GM19468 (cell line): ENCODE measurements at regions not wholly inside any gene's neighbourhood (a gene's known extent, or its start where the extent isn't known, plus 50 kb on each side); places are given as distances from the start of the nearest gene placed in this dataset.

ENCODE experiments used
- ATAC-seq: cut with Tn5 transposase; IDR thresholded peaks from one replicate; pipeline ENCODE4 v1.9.1; 2021; ENCODE audit warnings: mild to moderate bottlenecking, moderate library complexity, moderate number of reproducible peaks; ENCODE audit not compliant: unreplicated experiment; ENCODE audit errors: extremely low read depth

DNA sequence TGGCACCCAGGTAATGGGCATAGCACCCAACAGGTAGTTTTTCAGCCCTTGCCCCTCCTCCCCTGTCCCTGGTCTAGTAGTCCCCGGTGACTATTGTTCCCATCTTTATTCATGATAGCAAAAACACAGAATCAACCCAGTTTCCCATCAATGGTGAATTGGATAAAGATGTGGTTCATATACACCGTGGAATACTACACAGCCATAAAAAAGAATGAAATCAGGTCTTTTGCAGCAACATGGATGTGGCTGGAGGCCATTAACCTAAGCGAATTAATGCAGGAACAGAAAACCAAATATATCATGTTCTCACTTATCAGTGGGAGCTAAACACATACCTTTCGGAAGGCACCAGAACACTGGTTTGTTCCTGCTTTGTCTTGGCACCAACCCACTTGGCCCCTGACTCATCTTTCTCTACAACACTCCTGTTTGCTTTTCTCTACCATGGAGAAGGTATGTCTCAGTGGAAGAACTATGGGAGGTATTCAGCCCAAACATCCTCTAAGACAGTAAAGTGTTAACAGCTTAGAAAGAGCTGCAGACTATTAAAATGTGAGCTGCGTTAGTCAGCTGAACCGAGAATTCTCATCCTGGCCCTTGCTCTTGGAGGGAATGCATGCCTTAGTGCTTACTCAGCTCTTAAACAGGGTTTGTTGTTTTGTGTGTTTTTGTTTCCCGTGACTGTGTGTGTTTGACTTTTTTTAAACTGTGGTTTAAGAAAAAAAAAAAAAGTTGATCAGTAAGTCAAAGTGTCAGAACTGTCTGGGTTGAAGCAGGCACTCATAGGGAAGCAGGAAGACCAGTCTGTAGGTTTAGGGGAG, 203.0 kb downstream of the TOMM20 start:
- no peak for ATAC-seq

DNA sequence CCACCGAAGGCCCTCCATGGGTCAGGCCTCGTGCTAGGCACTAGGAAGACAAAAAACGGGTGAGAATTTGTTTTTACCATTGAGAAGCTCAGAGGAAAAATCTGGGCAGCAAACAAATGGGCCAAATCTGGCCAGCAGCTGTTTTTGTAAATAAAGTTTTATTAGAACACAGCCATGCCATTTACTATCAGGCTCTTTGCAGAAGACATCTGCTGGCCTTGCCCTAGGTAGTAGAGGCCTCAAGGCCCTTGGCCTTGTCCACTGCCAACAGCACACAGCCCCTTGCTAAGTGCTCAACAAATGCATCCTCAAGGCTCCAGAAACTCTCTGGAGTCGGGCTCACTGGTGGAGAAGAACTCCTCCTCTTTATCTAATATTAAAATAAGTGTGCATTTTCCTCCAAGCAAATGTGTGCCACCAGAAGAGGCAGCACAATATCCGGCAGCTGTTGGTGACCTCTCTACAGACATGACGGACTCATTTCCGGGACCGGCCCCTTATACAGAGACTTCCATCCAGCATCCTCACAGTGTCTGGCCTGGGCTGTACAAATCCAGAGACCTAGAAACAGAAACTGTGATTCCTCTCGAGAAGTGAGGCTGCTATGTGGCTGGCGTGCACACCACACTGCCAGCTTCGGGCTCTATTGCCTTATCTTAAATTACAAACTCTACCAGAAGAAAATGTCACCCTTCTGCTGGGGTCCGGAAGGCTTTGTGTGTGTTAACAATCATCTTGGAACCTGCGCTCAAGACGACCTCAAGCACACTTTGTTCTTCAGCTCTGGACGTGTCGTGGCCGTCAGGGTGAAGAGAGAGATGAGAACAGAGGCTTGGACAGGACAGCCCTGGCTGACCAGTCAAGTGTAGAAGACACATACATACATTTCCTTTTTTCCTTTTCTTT, 203.9 kb downstream of the TOMM20 start:
- ATAC-seq = no peak

DNA sequence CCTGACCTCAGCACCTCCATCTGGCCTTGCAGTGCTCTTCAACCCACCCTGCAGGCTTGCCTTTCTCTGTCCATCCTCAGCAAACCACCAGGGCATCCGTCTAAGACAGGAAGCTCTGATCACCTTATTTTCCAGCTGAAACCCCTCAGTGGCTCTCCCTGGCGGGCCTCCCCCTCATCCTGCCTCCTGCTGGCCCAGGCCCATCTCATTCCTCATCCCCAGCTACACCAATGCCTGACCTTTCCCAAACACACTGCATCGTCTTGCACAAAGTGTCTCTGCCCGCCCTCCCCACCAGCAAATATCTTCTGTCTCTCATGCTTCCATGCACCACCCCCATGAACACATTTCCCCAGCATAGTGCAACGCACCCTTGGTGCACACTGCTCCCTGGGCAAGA, 205.0 kb downstream of the TOMM20 start:
- no peak for ATAC-seq

DNA sequence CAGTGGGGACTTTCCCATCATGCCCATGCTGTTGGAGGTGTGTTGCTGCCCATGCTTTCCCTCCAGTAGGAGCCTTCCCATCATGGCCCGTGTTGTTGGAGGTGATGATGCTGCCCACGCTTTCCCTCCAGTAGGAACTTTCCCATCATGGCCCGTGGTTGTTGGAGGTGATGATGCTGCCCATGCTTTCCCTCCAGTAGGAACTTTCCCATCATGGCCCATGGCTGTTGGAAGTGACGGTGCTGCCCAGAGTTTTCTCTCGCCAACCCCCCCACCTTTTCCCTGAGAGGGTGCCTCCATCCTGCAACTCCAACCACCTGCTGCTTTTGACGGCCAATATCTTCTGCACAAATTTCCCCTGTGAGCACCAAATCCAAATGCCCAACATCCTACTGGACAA, 205.7 kb downstream of the TOMM20 start:
- no peak for ATAC-seq

DNA sequence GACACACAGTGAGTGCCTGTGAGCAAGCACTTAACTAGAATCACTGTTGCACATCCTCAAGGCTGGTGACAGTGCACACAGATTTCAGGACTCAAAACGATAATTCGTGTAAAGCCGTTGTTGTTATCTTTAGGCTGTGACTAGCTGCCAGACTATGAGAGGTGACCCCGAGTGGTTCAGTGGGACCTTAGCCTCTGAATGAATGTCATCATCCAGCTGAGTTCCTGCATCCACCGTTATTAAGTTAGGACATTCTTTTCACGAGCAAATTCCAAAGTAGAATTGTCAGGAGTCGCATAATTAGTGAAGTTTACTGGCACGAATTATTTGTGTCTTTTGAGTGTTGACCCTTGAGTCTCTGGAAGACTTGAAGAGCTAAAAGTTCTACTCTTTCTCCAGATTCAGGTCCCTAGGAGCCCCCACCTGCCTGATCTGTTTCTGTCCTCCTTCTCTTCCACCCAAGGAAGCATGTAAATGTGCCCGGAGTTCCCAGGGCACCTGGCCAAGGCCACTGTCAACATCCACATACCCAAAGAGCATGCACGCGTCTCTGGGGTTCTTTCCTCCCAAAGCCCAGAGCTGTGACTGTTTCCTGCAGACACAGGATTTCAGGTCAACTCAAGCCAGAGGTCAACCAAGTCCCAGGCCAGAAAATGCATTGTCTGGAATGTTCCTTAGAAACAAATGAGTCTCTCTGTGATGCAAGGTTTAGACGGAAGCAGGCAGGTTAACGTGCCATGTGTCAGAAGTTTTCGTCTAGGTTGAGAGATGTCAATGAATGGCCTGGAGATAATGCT, 207.2 kb downstream of the TOMM20 start:
- ATAC-seq = no peak

DNA sequence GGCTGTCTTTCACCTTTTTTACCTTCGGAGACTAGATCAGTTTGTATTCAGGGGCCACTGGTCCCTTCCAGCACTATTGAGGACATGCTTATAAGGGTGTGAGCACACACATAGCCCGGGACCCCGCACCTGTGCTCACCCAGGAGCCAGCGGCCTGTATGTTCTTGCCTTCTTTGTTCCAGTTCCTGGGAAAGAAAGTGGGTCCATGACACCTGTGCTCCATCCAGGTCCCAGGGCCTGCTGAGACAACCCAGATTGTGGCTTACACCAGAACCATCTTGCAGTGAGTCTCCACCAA, 207.8 kb downstream of the TOMM20 start:
- ATAC-seq = no peak

DNA sequence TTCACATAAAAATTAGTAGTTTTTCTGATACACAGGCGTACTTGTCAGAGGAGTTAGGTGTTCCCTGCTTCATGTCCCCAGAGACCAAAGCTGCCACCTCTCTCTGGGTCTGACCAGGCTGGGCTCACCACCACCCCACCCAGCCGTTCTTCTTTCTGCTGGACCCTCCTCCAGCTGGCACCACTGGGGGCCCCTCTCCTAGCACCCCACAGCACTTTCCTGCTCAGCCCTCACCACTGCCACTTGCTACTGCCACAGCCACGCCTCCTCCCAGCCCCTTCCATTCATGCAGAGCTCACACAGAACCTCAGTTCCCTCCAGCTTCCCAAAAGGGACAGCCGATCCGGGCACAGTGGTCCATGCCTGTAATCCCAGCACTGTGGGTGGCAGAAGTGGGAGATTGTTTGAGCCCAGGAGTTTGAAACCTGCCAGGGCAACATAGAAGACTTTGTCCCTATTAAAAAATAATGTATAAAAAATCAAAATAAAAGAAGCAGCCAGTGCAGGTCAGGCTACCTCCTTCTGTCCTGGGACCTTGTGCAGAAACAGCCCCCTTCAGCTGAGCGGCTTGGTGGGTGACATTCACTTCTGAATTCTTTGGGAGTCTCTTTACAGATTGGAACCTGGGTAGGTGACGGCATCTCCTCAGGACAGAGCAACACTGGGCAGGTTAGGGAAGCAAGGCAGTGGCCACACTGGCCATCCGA, 208.3 kb downstream of the TOMM20 start:
- no peak for ATAC-seq

DNA sequence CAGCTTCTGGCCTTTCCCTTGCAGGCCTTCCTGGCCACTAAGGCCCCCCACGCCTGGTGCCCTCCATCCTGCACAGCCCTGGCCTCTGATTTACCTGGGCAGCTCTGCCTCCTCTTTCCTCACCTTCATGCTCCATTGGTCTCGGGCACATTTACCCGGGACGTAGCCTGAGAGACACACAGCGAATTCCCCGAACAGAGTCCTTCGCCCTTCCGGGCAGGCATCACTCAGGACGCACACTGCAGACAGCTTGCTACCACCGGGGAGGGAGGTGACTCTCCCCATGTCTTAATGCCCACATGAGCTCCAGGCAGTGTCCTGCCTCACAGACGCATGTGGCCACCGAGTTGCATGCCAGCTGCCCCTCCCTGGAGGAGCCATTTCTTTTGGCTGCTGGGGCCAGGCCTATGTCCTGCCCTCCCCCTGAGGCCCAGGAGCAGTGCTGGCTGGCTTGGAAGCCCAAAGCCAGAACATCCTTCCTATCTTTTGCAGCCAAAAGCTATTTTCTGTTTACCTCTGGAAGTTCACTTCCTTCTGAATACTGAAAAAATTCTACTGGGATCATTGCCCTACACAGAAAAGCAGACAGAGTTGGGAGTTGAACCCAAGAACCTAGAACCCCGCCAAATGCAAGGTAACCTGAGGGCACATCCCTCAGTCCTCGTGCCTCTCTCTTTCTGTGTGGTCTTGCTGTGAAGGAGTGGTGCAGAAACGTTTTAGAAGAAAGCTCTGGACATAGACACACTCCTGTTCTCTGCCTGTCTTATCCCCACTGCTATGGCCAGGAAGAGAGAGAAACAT, 209.5 kb downstream of the TOMM20 start:
- ATAC-seq = no peak

DNA sequence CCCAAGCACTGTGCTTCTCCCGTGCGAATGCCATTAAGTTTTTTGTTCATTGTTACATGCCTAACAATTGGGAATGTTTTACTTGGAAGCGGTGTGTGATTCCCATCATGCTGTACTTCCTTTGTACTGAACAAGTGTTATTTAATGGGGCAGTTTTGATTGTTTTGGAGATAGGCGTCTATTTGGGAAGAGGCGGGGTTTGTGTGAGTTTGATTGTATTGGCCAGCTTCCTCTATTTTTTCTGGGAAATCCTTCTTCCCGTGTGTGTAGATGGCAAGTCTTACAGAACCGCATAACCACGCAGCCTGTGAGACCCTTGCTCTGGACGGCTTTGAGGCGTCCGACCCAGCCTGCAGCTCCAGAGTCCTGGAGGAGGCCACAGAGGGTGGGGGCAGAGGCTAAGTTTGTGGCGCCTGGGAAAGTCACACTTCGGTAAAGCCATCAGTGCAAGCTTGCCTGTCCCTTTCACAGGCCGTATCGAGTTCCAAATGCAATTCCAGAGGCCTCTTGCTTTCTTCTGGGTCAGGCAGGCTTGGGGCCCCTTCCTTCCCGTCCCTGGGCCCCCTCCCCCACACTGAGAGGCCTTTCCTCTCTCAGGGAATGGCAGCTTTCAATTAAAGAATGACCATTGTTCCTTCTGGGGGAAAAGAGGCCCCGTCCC, 210.3 kb downstream of the TOMM20 start:
- ATAC-seq = no peak

DNA sequence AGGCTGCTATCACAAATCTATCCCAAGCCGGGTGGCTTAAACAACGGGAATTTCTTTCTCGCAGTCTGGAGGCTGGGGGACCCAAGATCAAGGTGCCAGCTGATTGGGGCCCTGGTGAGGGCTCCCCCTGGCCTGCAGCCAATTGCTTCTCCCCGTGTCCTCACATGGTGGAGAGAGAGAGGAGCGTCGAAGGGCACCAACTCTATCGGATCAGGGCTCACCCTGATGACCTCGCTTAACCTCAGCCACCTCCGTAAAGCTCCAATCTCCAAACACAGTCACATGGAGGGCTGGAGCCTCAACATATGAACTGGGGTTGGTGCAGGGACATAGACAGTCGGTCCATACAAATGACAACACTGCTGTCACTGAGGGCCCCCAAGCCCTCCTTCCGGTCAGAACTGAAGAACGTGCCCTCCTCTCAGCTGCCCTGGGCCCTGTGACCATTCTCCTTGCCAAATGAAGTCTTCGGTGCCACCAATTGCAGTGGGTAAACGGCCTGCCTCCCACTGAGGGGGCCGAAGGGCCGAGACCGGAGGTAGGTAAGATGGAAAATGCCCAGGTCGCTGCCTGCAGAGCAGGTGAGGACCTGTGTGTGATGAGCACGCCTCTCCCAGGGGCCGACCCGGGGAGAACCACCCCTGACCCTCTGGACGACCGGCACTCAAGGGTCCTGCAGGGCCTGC, 211.0 kb downstream of the TOMM20 start:
- ATAC-seq = no peak

DNA sequence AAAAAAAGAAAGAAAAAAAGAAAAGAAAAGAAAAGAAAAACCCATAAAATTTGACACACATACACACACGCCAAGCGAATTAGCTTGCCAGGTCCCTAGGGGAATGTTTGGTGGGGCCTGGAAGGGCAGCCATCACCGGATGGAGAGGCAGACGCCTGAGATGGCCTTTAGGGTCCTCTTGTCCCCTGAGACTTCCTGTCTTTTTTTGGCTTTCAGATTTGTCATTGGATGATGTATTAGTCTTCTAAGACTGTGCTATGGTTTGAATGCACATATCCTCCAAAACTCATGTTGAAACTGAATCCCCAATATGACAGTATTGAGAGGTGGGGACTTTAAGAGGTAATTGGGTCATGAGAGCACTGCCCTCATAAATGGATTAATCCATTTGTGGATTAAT, 211.8 kb downstream of the TOMM20 start:
- ATAC-seq = no peak

DNA sequence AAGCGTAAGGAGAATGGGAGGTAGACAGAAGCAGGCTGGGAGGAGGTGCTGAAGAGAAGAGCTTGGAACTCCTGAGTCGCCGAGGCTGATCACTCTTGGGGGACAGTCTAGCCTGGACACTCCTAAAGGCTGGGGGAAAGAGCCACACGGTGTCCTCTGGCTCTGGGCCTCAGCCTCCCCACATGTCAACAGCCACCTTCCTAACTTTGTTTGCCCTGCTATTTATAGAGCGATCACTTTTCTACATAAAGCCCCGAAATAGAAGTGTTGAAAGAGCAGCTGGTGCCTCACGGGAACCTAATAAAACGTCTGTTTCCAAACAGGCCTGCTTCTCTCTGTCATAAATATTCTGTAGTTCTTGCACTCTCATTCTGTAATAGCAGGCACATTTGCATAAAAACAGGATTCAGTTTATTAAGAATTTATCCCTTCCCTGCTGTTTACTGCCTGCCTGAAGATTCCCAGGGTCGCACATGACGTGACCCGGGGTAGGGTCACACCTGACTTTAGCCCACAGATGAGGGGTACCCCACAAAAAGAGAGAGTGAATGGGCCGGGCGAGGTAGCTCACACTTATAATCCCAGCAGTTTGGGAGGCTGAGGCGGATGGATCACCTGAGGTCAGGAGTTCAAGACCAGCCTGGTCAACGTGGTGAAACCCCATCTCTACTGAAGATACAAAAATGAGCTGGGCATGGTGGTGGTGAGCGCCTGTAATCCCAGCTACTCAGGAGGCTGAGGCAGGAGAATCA, 212.5 kb downstream of the TOMM20 start:
- no peak for ATAC-seq

DNA sequence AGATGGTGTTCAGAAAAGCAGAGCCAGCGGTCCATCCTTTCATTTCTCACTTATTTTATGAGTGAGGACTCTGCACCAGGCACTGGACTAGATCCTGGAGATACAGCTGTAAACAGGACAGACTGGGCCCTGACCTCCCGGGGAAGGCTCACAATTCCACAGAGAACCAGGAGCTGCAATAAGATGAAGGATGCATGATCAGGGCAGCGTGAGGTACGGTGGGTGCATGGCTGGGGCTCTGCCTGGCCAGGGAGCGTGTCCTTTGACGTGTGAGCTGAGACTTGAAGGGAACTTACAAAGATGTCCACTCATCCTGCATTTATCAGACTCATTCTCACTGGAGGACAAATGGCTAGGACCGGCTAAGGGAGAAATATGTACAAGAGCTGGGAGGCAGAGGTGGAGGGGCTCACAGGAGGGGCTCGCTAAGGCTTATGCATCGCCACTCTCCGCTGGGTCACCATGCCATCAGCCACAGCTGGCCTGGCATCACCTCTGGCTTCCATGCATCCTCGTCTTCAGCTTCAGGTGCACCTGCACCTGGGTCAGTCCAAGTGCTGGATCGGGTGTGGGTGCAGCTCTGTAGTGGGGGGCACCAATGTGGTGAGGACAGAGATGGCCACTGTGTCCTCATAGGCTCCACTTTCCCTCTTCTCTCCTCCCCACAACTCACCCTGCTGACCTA, 213.9 kb downstream of the TOMM20 start:
- no peak for ATAC-seq

DNA sequence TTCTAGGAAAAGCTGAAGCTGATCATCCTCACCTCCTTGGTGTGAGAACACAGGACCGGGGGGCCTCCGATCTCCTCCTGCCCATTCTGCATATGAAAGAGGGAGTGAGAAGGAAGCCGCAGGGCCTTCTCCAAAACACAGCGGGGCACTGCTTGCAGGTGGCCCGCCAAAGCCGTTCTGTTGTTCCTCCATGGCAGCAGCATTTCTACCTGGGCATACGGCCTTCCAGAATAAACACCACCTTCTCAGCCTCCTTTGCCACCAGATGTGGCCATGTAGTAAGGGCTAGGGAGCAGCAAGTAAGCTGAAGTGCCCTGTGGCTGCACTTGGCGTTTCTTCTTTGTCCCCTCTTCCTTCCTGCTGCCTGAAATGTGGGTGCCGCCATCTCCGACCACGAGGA, 214.9 kb downstream of the TOMM20 start:
- ATAC-seq = no peak

DNA sequence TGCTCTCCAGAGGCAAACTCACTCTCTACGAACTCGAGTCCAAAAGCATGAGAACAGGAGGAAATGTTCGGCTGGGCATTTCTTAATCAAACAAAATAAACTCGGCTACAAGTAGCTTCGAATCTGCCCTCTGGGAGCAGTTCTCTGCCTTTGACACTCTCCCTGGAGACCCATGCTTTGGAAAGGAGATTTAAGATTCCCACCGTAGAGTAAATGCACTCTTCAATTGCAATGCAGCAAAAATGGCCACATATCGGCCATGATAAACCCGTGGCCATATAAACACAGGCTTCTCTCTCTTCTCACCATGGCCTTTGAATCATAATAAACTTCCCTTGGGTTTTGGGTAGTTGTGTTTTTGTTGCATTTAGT, 215.4 kb downstream of the TOMM20 start:
- ATAC-seq = no peak

DNA sequence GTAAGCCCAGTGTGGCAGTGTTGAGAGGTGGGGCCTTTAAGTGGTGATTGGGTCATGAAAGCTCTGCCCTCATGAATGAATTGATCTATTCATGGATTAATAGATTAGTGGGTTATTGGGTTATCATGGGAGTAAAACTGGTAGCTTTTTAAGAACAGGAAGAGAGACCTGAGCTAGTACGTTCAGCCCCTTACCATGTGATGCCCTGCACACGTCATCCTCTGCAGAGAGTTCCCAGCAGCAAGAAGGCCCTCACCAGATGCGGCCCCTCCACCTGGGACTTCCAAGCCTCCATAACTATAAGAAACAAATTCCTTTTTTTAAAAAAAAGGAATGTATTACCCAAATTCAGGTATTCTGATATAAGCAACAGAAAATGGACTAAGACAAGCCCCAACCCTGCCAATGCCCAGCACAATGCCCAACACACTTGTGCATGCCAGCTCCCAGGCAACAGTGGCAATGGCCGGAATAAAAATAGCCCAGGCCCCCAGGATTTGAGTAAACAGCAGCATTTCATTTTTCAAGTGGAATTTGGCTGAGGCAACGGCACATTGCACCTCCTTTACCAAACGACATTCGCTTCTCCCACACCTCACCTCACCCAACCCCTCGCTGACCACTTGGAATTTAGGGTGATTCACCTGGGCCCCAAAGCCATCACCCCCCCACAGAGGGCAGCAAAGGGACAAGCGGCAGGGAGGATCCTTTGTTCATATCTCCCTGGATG, 215.9 kb downstream of the TOMM20 start:
- no peak for ATAC-seq

DNA sequence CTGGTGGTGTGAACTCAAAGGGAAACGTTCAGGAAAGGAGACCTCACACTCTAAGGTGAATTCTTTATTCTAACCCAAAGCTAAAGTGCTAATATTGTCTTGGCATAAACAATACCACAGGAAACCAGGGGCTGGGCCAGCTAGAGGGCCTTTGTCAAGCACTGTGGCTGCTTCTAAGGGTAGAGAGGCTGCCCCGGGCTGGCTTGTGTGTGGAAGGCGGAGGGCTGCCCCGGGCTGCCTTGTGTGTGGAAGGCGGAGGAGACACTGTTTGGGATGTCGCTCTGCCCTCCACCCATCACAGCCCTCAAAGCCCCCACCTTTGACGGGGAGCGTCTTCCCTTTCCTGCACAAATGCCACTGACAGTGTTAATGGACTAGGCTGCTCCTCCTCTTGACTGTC, 216.8 kb downstream of the TOMM20 start:
- ATAC-seq = no peak
